AG10803 (cell line): ENCODE measurements at regions not wholly inside any gene's neighbourhood (a gene's known extent, or its start where the extent isn't known, plus 50 kb on each side); places are given as distances from the start of the nearest gene placed in this dataset.

ENCODE experiments used
- DNase-seq: peaks from one replicate; pipeline ENCODE4 v3.0.0; 2010; ENCODE audit warnings: low read depth
- H3K4me3 ChIP-seq: 2 replicates; pipeline ENCODE4 v1.5.1; 2011; ENCODE audit warnings: mild to moderate bottlenecking, low read length, control low read depth
- CTCF ChIP-seq: conservative IDR thresholded peaks from 2 replicates; pipeline ENCODE4 v1.5.1; 2011; ENCODE audit warnings: mild to moderate bottlenecking, low read length, control low read depth, inconsistent platforms

- no peak for DNase-seq
- TF ChIP-seq CTCF: no peak
- H3K4me3 ChIP-seq: no peak overlapping the region
These were observed 571.6 kb upstream of the JAG1 start for GRCh38 chr20:11245431-11245830.

- TF ChIP-seq CTCF: no peak
- H3K4me3 ChIP-seq: no peak overlapping the region
- no peak for DNase-seq
These were observed 572.5 kb upstream of the JAG1 start for GRCh38 chr20:11246251-11246775.

- H3K4me3 ChIP-seq: no peak overlapping the region
- DNase-seq: no peak
- no peak for TF ChIP-seq CTCF
These were observed 573.5 kb upstream of the JAG1 start for GRCh38 chr20:11247046-11248010.

- H3K4me3 ChIP-seq: no peak overlapping the region
- no peak for TF ChIP-seq CTCF
- DNase-seq: no peak
These were observed 574.2 kb upstream of the JAG1 start for GRCh38 chr20:11248011-11248409.

- TF ChIP-seq CTCF: no peak
- DNase-seq: no peak
- no peak overlapping the region for H3K4me3 ChIP-seq
These were observed 575.2 kb upstream of the JAG1 start for GRCh38 chr20:11248687-11249638.

GRCh38 chr20:11249683-11250082 is 575.9 kb upstream of the JAG1 start:
- no peak overlapping the region for H3K4me3 ChIP-seq
- TF ChIP-seq CTCF: no peak
- DNase-seq: no peak
